ENCODE measurements at regions not wholly inside any gene's neighbourhood (a gene's known extent, or its start where the extent isn't known, plus 50 kb on each side); places are given as distances from the start of the nearest gene placed in this dataset.

- no peak for TF ChIP-seq CTCF (IDR thresholded peaks at IDR 0.05; ENCODE audit: poor library complexity)
- no peak for TF ChIP-seq EZH2 (IDR thresholded peaks at IDR 0.05; ENCODE audit: borderline replicate concordance)
- TF ChIP-seq EZH2phosphoT487 (IDR thresholded peaks at IDR 0.05; ENCODE audit: low read depth, severe bottlenecking, unreplicated experiment), result no peak
- Histone ChIP-seq H3K9me2 (replicated peaks; ENCODE audit: insufficient read depth) (no peaks in the 10 kb centered on the region), H4K20me1 (ENCODE audit: insufficient read depth, poor library complexity, severe bottlenecking) (no peaks in the 10 kb centered on the region), H3K4me2 (no peak overlapping the region), H3K27ac (no peak overlapping the region), H3K36me3 (replicated peaks; ENCODE audit: insufficient read depth, low read depth) (no peaks in the 10 kb centered on the region), H3K4me1 (ENCODE audit: insufficient read depth) (no peaks in the 10 kb centered on the region), H2AFZ (no peak overlapping the region), H3K4me3 (no peak overlapping the region), H3K27me3 (no peaks in the 10 kb centered on the region), H3K9me3 (ENCODE audit: low read depth) (no peaks in the 10 kb centered on the region), H3K79me2 (no peaks in the 10 kb centered on the region)
- DNase-seq (ENCODE audit: low spot score), result no peak
These were observed 726.8 kb downstream of the BCL11B start for GRCh38 chr14:98545181-98545580.

- H3K4me2 ChIP-seq, result no peak overlapping the region
- WGBS (ENCODE audit: low lambda C conversion rate, missing lambda C conversion rate), result 75% methylated on average over 6 of the region's 6 CpGs
- no peaks in the 10 kb centered on the region for H3K9me3 ChIP-seq (ENCODE audit: low read depth)
- H3K27ac ChIP-seq, result no peak overlapping the region
- DNase-seq (ENCODE audit: low spot score), result no peak
- H3K79me2 ChIP-seq, result no peaks in the 10 kb centered on the region
- no peak overlapping the region for H3K4me3 ChIP-seq
- H2AFZ ChIP-seq, result no peak overlapping the region
- no peaks in the 10 kb centered on the region for H4K20me1 ChIP-seq (ENCODE audit: insufficient read depth, poor library complexity, severe bottlenecking)
- H3K27me3 ChIP-seq, result no peaks in the 10 kb centered on the region
- no peak for TF ChIP-seq CTCF (IDR thresholded peaks at IDR 0.05; ENCODE audit: poor library complexity)
- TF ChIP-seq EZH2phosphoT487 (IDR thresholded peaks at IDR 0.05; ENCODE audit: low read depth, severe bottlenecking, unreplicated experiment), result no peak
- no peak for TF ChIP-seq EZH2 (IDR thresholded peaks at IDR 0.05; ENCODE audit: borderline replicate concordance)
- H3K36me3 ChIP-seq (replicated peaks; ENCODE audit: insufficient read depth, low read depth), result no peaks in the 10 kb centered on the region
- H3K9me2 ChIP-seq (replicated peaks; ENCODE audit: insufficient read depth), result no peaks in the 10 kb centered on the region
- no peaks in the 10 kb centered on the region for H3K4me1 ChIP-seq (ENCODE audit: insufficient read depth)
These were observed 723.8 kb downstream of the BCL11B start for GRCh38 chr14:98548071-98548686.

- Histone ChIP-seq H3K79me2 (no peaks in the 10 kb centered on the region), H3K4me2 (no peak overlapping the region), H4K20me1 (ENCODE audit: insufficient read depth, poor library complexity, severe bottlenecking) (no peaks in the 10 kb centered on the region), H3K27me3 (no peaks in the 10 kb centered on the region), H3K36me3 (replicated peaks; ENCODE audit: insufficient read depth, low read depth) (no peaks in the 10 kb centered on the region), H3K4me3 (no peak overlapping the region), H3K9me3 (ENCODE audit: low read depth) (no peaks in the 10 kb centered on the region), H3K27ac (no peak overlapping the region), H2AFZ (no peak overlapping the region), H3K4me1 (ENCODE audit: insufficient read depth) (no peaks in the 10 kb centered on the region), H3K9me2 (replicated peaks; ENCODE audit: insufficient read depth) (no peaks in the 10 kb centered on the region)
- no peak for DNase-seq (ENCODE audit: low spot score)
- WGBS (ENCODE audit: low lambda C conversion rate, missing lambda C conversion rate), result 80% methylated on average over 5 of the region's 5 CpGs
- TF ChIP-seq EZH2phosphoT487 (IDR thresholded peaks at IDR 0.05; ENCODE audit: low read depth, severe bottlenecking, unreplicated experiment) (no peak), EZH2 (IDR thresholded peaks at IDR 0.05; ENCODE audit: borderline replicate concordance) (no peak)
These were observed 721.0 kb downstream of the BCL11B start for GRCh38 chr14:98551028-98551427.

GRCh38 chr14:98555440-98555839 lies 716.6 kb downstream of the BCL11B start:
- Histone ChIP-seq H3K79me2 (no peaks in the 10 kb centered on the region), H3K27ac (no peak overlapping the region), H2AFZ (no peak overlapping the region), H3K9me2 (replicated peaks; ENCODE audit: insufficient read depth) (no peaks in the 10 kb centered on the region), H3K36me3 (replicated peaks; ENCODE audit: insufficient read depth, low read depth) (no peaks in the 10 kb centered on the region), H3K4me1 (ENCODE audit: insufficient read depth) (no peaks in the 10 kb centered on the region), H3K9me3 (ENCODE audit: low read depth) (no peaks in the 10 kb centered on the region), H3K27me3 (no peaks in the 10 kb centered on the region), H3K4me3 (no peak overlapping the region), H4K20me1 (ENCODE audit: insufficient read depth, poor library complexity, severe bottlenecking) (no peaks in the 10 kb centered on the region), H3K4me2 (no peak overlapping the region)
- 45% methylated on average over 1 of the region's 1 CpG for WGBS (ENCODE audit: low lambda C conversion rate, missing lambda C conversion rate)
- no peak for TF ChIP-seq EZH2phosphoT487 (IDR thresholded peaks at IDR 0.05; ENCODE audit: low read depth, severe bottlenecking, unreplicated experiment)
- no peak for TF ChIP-seq CTCF (IDR thresholded peaks at IDR 0.05; ENCODE audit: poor library complexity)
- DNase-seq (ENCODE audit: low spot score), result no peak
